ENCODE measurements at regions not wholly inside any gene's neighbourhood (a gene's known extent, or its start where the extent isn't known, plus 50 kb on each side); places are given as distances from the start of the nearest gene placed in this dataset.
"Not testable (repeated sequence)": the region's sequence is repeated elsewhere in the genome, so short reads cannot be mapped to it uniquely, and the experiment has no call there.

- DNase-seq = not testable (repeated sequence)
These were observed 323.3 kb downstream of the ANKRD30B start for GRCh38 chr18:15071311-15071710.

All from islet precursor cell (in vitro differentiated cells).